GM18505 (cell line): ENCODE measurements at regions not wholly inside any gene's neighbourhood (a gene's known extent, or its start where the extent isn't known, plus 50 kb on each side); places are given as distances from the start of the nearest gene placed in this dataset.

Experiments
- ATAC-seq: cut with Tn5 transposase; IDR thresholded peaks from one replicate; pipeline ENCODE4 v1.9.1; 2021; ENCODE audit not compliant: unreplicated experiment
- POLR2A ChIP-seq: IDR thresholded peaks from 4 replicates; pipeline ENCODE4 v1.6.1; 2011; ENCODE audit warnings: borderline replicate concordance; ENCODE audit not compliant: insufficient read depth, insufficient read length; ENCODE audit errors: extremely low read depth

GRCh38 chr2:163198007-163198406 lies 359.4 kb upstream of the KCNH7 start:
- ATAC-seq: no peak
- TF ChIP-seq POLR2A: no peak

- no peak for TF ChIP-seq POLR2A
- peak; percentile 69 for ATAC-seq
Measured at GRCh38 chr2:163191372-163191771, 352.8 kb upstream of the KCNH7 start.

GRCh38 chr2:163187995-163188655 lies 349.6 kb upstream of the KCNH7 start:
- no peak for TF ChIP-seq POLR2A
- ATAC-seq: no peak

- ATAC-seq: no peak
- TF ChIP-seq POLR2A: no peak
Measured at GRCh38 chr2:163187119-163187518, 348.6 kb upstream of the KCNH7 start.

GRCh38 chr2:163185160-163185559 lies 346.6 kb upstream of the KCNH7 start:
- TF ChIP-seq POLR2A: no peak

GRCh38 chr2:163182764-163183354 lies 344.3 kb upstream of the KCNH7 start:
- ATAC-seq: no peak
- no peak for TF ChIP-seq POLR2A

More at GRCh38 chr2:163185160-163185559, 346.6 kb upstream of the KCNH7 start:
- ATAC-seq: no peak

GRCh38 chr2:163177592-163177991 lies 339.0 kb upstream of the KCNH7 start:
- no peak for TF ChIP-seq POLR2A
- no peak for ATAC-seq

- ATAC-seq: no peak
- no peak for TF ChIP-seq POLR2A
Measured at GRCh38 chr2:163175294-163175693, 336.7 kb upstream of the KCNH7 start.

GRCh38 chr2:163173591-163173990 lies 335.0 kb upstream of the KCNH7 start:
- no peak for ATAC-seq
- TF ChIP-seq POLR2A: no peak

- no peak for ATAC-seq
- no peak for TF ChIP-seq POLR2A
Measured at GRCh38 chr2:163171786-163172530, 333.4 kb upstream of the KCNH7 start.

GRCh38 chr2:163157891-163158496 lies 319.4 kb upstream of the KCNH7 start:
- no peak for ATAC-seq
- no peak for TF ChIP-seq POLR2A

GRCh38 chr2:163157411-163157810 lies 318.8 kb upstream of the KCNH7 start:
- no peak for ATAC-seq
- no peak for TF ChIP-seq POLR2A

- TF ChIP-seq POLR2A: no peak
- ATAC-seq: no peak
Measured at GRCh38 chr2:163155925-163156324, 317.4 kb upstream of the KCNH7 start.
